T-cell (primary cell): ENCODE measurements at regions not wholly inside any gene's neighbourhood (a gene's known extent, or its start where the extent isn't known, plus 50 kb on each side); places are given as distances from the start of the nearest gene placed in this dataset.

ENCODE experiments used
- ATAC-seq, 4 experiments: fragments of 200-7000 bp in 3 of 4; fragments of 150-1000 bp in 1 of 4; cut with Tn5 transposase; replicated peaks in 1 of 4; 1 replicate in 3 of 4; 2 replicates in 1 of 4; pipeline ENCODE4 v1.10.0; 2021; ENCODE audit warnings: moderate library complexity in 3 of 4, mild to moderate bottlenecking in 2 of 4, moderate number of reproducible peaks in 1 of 4
- CTCF ChIA-PET, 2 donors: fragments of 300-600 bp; sonication (Branson Sonifier 250); formaldehyde crosslinking; loops; one replicate each; lab custom pipeline; 2022; ENCODE audit warnings: antibody characterized with exemption in 2 of 2; lab: Charles Lee
- POLR2A ChIA-PET, 2 donors: fragments of 300-600 bp; sonication (Branson Sonifier 250); formaldehyde crosslinking; loops; one replicate each; lab custom pipeline; 2022; ENCODE audit warnings: antibody characterized with exemption in 2 of 2; lab: Charles Lee
- DNase-seq, 35 experiments: peaks; one replicate each; pipeline versions ENCODE4 v3.0.0 to v3.0.0-alpha.2; 2013 to 2023
- H3K27ac ChIP-seq: one replicate; pipeline ENCODE4 v1.5.1; 2013; ENCODE audit warnings: low read length
- H3K27me3 ChIP-seq, 2 experiments: replicated peaks in 1 of 2; 1 replicate in 1 of 2; 2 replicates in 1 of 2; pipeline versions ENCODE4 v1.6.1 to v1.7.0; 2013; ENCODE audit warnings: low read length in 1 of 2, mixed read lengths in 1 of 2; ENCODE audit not compliant: control insufficient read depth in 2 of 2, insufficient read depth in 2 of 2; ENCODE audit errors: extremely low read depth in 1 of 2
- H3K36me3 ChIP-seq, 2 donors: 1 replicate in 1 of 2; 2 replicates in 1 of 2; pipeline versions ENCODE4 v1.6.1 to v1.7.0; 2013; ENCODE audit warnings: low read length in 1 of 2; ENCODE audit not compliant: control insufficient read depth in 2 of 2, insufficient read depth in 1 of 2; ENCODE audit errors: extremely low read depth in 1 of 2
- H3K4me1 ChIP-seq, 2 experiments: 1 replicate in 1 of 2; 2 replicates in 1 of 2; pipeline versions ENCODE4 v1.6.1 to v1.7.0; 2013; ENCODE audit warnings: low read length in 2 of 2, mixed read lengths in 1 of 2; ENCODE audit not compliant: insufficient read depth in 2 of 2, control insufficient read depth in 1 of 2; ENCODE audit errors: extremely low read depth in 1 of 2
- H3K4me3 ChIP-seq, 2 donors: 1 replicate in 1 of 2; 2 replicates in 1 of 2; pipeline versions ENCODE4 v1.5.1 to v1.7.0; 2013; ENCODE audit warnings: mild to moderate bottlenecking in 2 of 2, low read length in 1 of 2, moderate library complexity in 1 of 2; ENCODE audit not compliant: control insufficient read depth in 1 of 2; ENCODE audit errors: extremely low read depth in 1 of 2
- H3K9me3 ChIP-seq: 2 replicates; pipeline ENCODE4 v1.7.0; 2013
- H3K27ac Mint-ChIP-seq, 2 donors: one replicate each; pipeline ENCODE4 v1.8.0; 2020 to 2021; ENCODE audit warnings: mild to moderate bottlenecking in 2 of 2, mixed read lengths in 2 of 2
- H3K27me3 Mint-ChIP-seq, 2 donors: one replicate each; pipeline ENCODE4 v1.8.0; 2021 to 2022; ENCODE audit warnings: mixed read lengths in 2 of 2
- H3K36me3 Mint-ChIP-seq: one replicate; pipeline ENCODE4 v1.8.0; 2021; ENCODE audit warnings: mixed read lengths
- H3K4me1 Mint-ChIP-seq, 3 donors: one replicate each; pipeline ENCODE4 v1.8.0; 2020 to 2022; ENCODE audit warnings: mixed read lengths in 3 of 3, mild to moderate bottlenecking in 1 of 3
- H3K4me3 Mint-ChIP-seq, 3 donors: one replicate each; pipeline ENCODE4 v1.8.0; 2020 to 2022; ENCODE audit warnings: mild to moderate bottlenecking in 3 of 3, mixed read lengths in 3 of 3, moderate library complexity in 3 of 3
- H3K9me3 Mint-ChIP-seq, 3 donors: one replicate each; pipeline ENCODE4 v1.8.0; 2020 to 2022; ENCODE audit warnings: mixed read lengths in 3 of 3
- WGBS: methylation state at CpG from one replicate; pipeline ENCODE4 v1.1.5; 2013; ENCODE audit warnings: missing lambda C conversion rate; ENCODE audit not compliant: insufficient coverage; 5-methylcytosine and 5-hydroxymethylcytosine counted together

- no peaks in the 10 kb centered on the region for H3K4me1 ChIP-seq
- Mint-ChIP-seq H3K27ac (no peak overlapping the region), H3K36me3 (no peaks in the 10 kb centered on the region), H3K4me1 (no peaks in the 10 kb centered on the region), H3K9me3 (no peaks in the 10 kb centered on the region), H3K4me3 (no peak overlapping the region), H3K27me3 (peaks cover 26 to 28% of the 10 kb centered on the region in 2 donors)
- CTCF ChIA-PET, result no interaction called here
- H3K4me3 ChIP-seq, result no peak overlapping the region
- ATAC-seq (no peak), DNase-seq (no peak)
- H3K36me3 ChIP-seq, result no peaks in the 10 kb centered on the region
- no peak overlapping the region for H3K27ac ChIP-seq
- POLR2A ChIA-PET, result no interaction called here
- WGBS, result 70% methylated on average over 3 of the region's 10 CpGs
- H3K27me3 ChIP-seq, result peaks cover 0 to 10% of the 10 kb centered on the region in 2 experiments
- no peaks in the 10 kb centered on the region for H3K9me3 ChIP-seq
These were observed 93.6 kb upstream of the CDYL start for GRCh38 chr6:4682431-4683097.

GRCh38 chr6:4678506-4679300 is 97.5 kb upstream of the CDYL start:
- Mint-ChIP-seq H3K4me1 (no peaks in the 10 kb centered on the region), H3K27ac (no peak overlapping the region), H3K9me3 (no peaks in the 10 kb centered on the region), H3K4me3 (no peak overlapping the region), H3K27me3 (peaks cover 14 to 16% of the 10 kb centered on the region in 2 donors), H3K36me3 (no peaks in the 10 kb centered on the region)
- Histone ChIP-seq H3K4me1 (no peaks in the 10 kb centered on the region), H3K27ac (no peak overlapping the region), H3K9me3 (no peaks in the 10 kb centered on the region), H3K4me3 (no peak overlapping the region), H3K27me3 (peaks cover 0 to 7% of the 10 kb centered on the region in 2 experiments), H3K36me3 (no peaks in the 10 kb centered on the region)
- 14% methylated on average over 1 of the region's 7 CpGs for WGBS
- POLR2A ChIA-PET, result no interaction called here
- no peak for DNase-seq
- no peak for ATAC-seq
- CTCF ChIA-PET, result no interaction called here

- 40% methylated on average over 2 of the region's 4 CpGs for WGBS
- peaks cover 0 to 7% of the 10 kb centered on the region in 2 experiments for H3K27me3 ChIP-seq
- no peak for ATAC-seq
- no peak for DNase-seq
- no peaks in the 10 kb centered on the region for H3K9me3 Mint-ChIP-seq
- H3K36me3 ChIP-seq, result no peaks in the 10 kb centered on the region
- H3K4me1 Mint-ChIP-seq, result no peaks in the 10 kb centered on the region
- H3K4me3 Mint-ChIP-seq, result no peak overlapping the region
- ChIA-PET POLR2A (no interaction called here), CTCF (no interaction called here)
- H3K9me3 ChIP-seq, result no peaks in the 10 kb centered on the region
- no peak overlapping the region for H3K27ac ChIP-seq
- H3K27ac Mint-ChIP-seq, result no peak overlapping the region
- H3K4me3 ChIP-seq, result no peak overlapping the region
- H3K4me1 ChIP-seq, result no peaks in the 10 kb centered on the region
- H3K36me3 Mint-ChIP-seq, result no peaks in the 10 kb centered on the region
- H3K27me3 Mint-ChIP-seq, result peaks cover 4 to 6% of the 10 kb centered on the region in 2 donors
These were observed 98.5 kb upstream of the CDYL start for GRCh38 chr6:4677751-4678065.

- Mint-ChIP-seq H3K4me3 (no peak overlapping the region), H3K9me3 (no peaks in the 10 kb centered on the region), H3K4me1 (no peaks in the 10 kb centered on the region), H3K27me3 (peaks cover 3% of the 10 kb centered on the region in 2 donors), H3K36me3 (no peaks in the 10 kb centered on the region), H3K27ac (no peak overlapping the region)
- ATAC-seq (no peak), DNase-seq (no peak)
- POLR2A ChIA-PET, result no interaction called here
- peaks cover 0 to 7% of the 10 kb centered on the region in 2 experiments for H3K27me3 ChIP-seq
- no peak overlapping the region for H3K27ac ChIP-seq
- CTCF ChIA-PET, result no interaction called here
- WGBS, result 71% methylated on average over 5 of the region's 11 CpGs
- no peaks in the 10 kb centered on the region for H3K4me1 ChIP-seq
- no peaks in the 10 kb centered on the region for H3K36me3 ChIP-seq
- H3K4me3 ChIP-seq, result no peak overlapping the region
- H3K9me3 ChIP-seq, result no peaks in the 10 kb centered on the region
These were observed 99.0 kb upstream of the CDYL start for GRCh38 chr6:4677011-4677750.

GRCh38 chr6:4676016-4676415 is 100.2 kb upstream of the CDYL start:
- ChIA-PET POLR2A (no interaction called here), CTCF (no interaction called here)
- Mint-ChIP-seq H3K9me3 (no peaks in the 10 kb centered on the region), H3K4me3 (no peak overlapping the region), H3K27me3 (peaks cover 0 to under 1% of the 10 kb centered on the region in 2 donors), H3K4me1 (no peaks in the 10 kb centered on the region), H3K27ac (no peak overlapping the region), H3K36me3 (no peaks in the 10 kb centered on the region)
- Histone ChIP-seq H3K36me3 (no peaks in the 10 kb centered on the region), H3K4me1 (no peaks in the 10 kb centered on the region), H3K27ac (no peak overlapping the region), H3K27me3 (peaks cover 0 to 3% of the 10 kb centered on the region in 2 experiments), H3K9me3 (no peaks in the 10 kb centered on the region), H3K4me3 (no peak overlapping the region)
- ATAC-seq (no peak), DNase-seq (no peak)
- WGBS, result 93% methylated on average over 7 of the region's 9 CpGs

GRCh38 chr6:4675121-4675520 is 101.1 kb upstream of the CDYL start:
- DNase-seq (no peak), ATAC-seq (no peak)
- Mint-ChIP-seq H3K4me3 (no peak overlapping the region), H3K4me1 (no peaks in the 10 kb centered on the region), H3K36me3 (no peaks in the 10 kb centered on the region), H3K27ac (no peak overlapping the region), H3K9me3 (no peaks in the 10 kb centered on the region), H3K27me3 (no peaks in the 10 kb centered on the region)
- H3K9me3 ChIP-seq, result no peaks in the 10 kb centered on the region
- 100% methylated on average over 1 of the region's 6 CpGs for WGBS
- no peak overlapping the region for H3K27ac ChIP-seq
- CTCF ChIA-PET, result no interaction called here
- H3K36me3 ChIP-seq, result no peaks in the 10 kb centered on the region
- no peak overlapping the region for H3K4me3 ChIP-seq
- H3K4me1 ChIP-seq, result no peaks in the 10 kb centered on the region
- POLR2A ChIA-PET, result no interaction called here
- peaks cover 0 to 3% of the 10 kb centered on the region in 2 experiments for H3K27me3 ChIP-seq
